ENCODE measurements at regions not wholly inside any gene's neighbourhood (a gene's known extent, or its start where the extent isn't known, plus 50 kb on each side); places are given as distances from the start of the nearest gene placed in this dataset.

- H3K14ac ChIP-seq (replicated peaks; ENCODE audit: low read depth, low read length) = no peak overlapping the region
- ATAC-seq (ENCODE audit: low read depth) (no peak), DNase-seq (no peak)
- H2AFZ ChIP-seq (replicated peaks; ENCODE audit: low read length, poor library complexity) = no peak overlapping the region
- H3K23ac ChIP-seq (ENCODE audit: low read depth, low read length) = no peak overlapping the region
- H3K27me3 ChIP-seq (ENCODE audit: control insufficient read depth, insufficient read depth, low read length) = peaks cover 2% of the 10 kb centered on the region; the same call in 1 of the 2 replicates
- no peak overlapping the region for H3K27ac ChIP-seq (ENCODE audit: insufficient read depth, low read length)
- H3K9ac ChIP-seq (ENCODE audit: low read depth, low read length) = no peak overlapping the region
- H4K20me1 ChIP-seq (ENCODE audit: insufficient read depth, low read length) = no peaks in the 10 kb centered on the region
- no peak overlapping the region for H3K4me3 ChIP-seq (ENCODE audit: insufficient read depth, low read depth, low read length)
- no peak overlapping the region for H2BK5ac ChIP-seq (ENCODE audit: low read depth, low read length, poor library complexity, severe bottlenecking)
- ChIA-PET POLR2A (ENCODE audit: unreplicated experiment) (no interaction called here), CTCF (no interaction called here)
- no peak overlapping the region for H2AK5ac ChIP-seq (ENCODE audit: low read depth, low read length)
- H2BK20ac ChIP-seq (ENCODE audit: low read depth, low read length) = no peak overlapping the region
- H3K36me3 ChIP-seq (ENCODE audit: control insufficient read depth, insufficient read depth, low read length) = no peaks in the 10 kb centered on the region
- H2BK120ac ChIP-seq (ENCODE audit: low read depth, low read length) = no peak overlapping the region
- no peak overlapping the region for H3K4ac ChIP-seq (ENCODE audit: low read depth, low read length)
- H2AK9ac ChIP-seq (replicated peaks; ENCODE audit: low read depth, low read length, poor library complexity) = no peak overlapping the region
- no peak overlapping the region for H2BK15ac ChIP-seq (ENCODE audit: low read depth, low read length)
- H3K56ac ChIP-seq (ENCODE audit: extremely low read depth, insufficient read depth, low read length) = no peak overlapping the region
- no peak overlapping the region for H3K18ac ChIP-seq (ENCODE audit: low read depth, low read length)
- dilution Hi-C loops (cut with HindIII; ENCODE audit: low sequenced_read_pairs, unreplicated experiment) = no loop called here
- intact Hi-C loops (cut with micrococcal nuclease) = no loop called here
- H3K4me1 ChIP-seq (ENCODE audit: control insufficient read depth, insufficient read depth, low read length) = peaks cover 17% of the 10 kb centered on the region
- no peaks in the 10 kb centered on the region for H3K79me1 ChIP-seq (ENCODE audit: low read depth in 1 of 2, low read length in 2 of 2)
- no peak overlapping the region for H4K5ac ChIP-seq (ENCODE audit: low read depth, low read length)
- no peak overlapping the region for H3K4me2 ChIP-seq (ENCODE audit: low read depth, low read length)
- no TSS peak for BruUV-seq (replicated peaks)
- H3K9me1 ChIP-seq (ENCODE audit: insufficient read depth, low read length) = 0 out of 2 replicates have a peak, but pooled peaks cover 7% of the 10 kb centered on the region
- no peak overlapping the region for H4K91ac ChIP-seq (ENCODE audit: insufficient read depth, low read depth, low read length)
- TF ChIP-seq POLR2A (IDR thresholded peaks at IDR 0.05; ENCODE audit: low read depth, low read length) = no peak
- no peak for TF ChIP-seq MXI1 (IDR thresholded peaks at IDR 0.05; ENCODE audit: borderline replicate concordance, low read depth, low read length)
- no peak for TF ChIP-seq NFE2L2 (IDR thresholded peaks at IDR 0.05; ENCODE audit: low read depth, low read length)
- TF ChIP-seq RAD21 (IDR thresholded peaks at IDR 0.05; ENCODE audit: low read length) = no peak
- no peak for TF ChIP-seq SMC3 (IDR thresholded peaks at IDR 0.05; ENCODE audit: low read depth, low read length)
- no peak overlapping the region for H4K8ac ChIP-seq (ENCODE audit: low read depth in 2 of 2, low read length in 2 of 2)
- no peaks in the 10 kb centered on the region for H3K9me3 ChIP-seq (ENCODE audit: control insufficient read depth, insufficient read depth, low read length)
- in situ Hi-C loops (cut with MboI; ENCODE audit: low sequenced_read_pairs) = no loop called here
- 93% methylated on average over 3 of the region's 23 CpGs; no CpG with 5 or more reads in 1 of the 2 experiments for WGBS, 2 experiments (ENCODE audit: extremely low coverage in 2 of 2, insufficient read length in 1 of 2)
These were observed 158.2 kb upstream of the DIO3 start for GRCh38 chr14:101402936-101403660.
